Brain microvascular endothelial cell (primary cell): ENCODE measurements at regions not wholly inside any gene's neighbourhood (a gene's known extent, or its start where the extent isn't known, plus 50 kb on each side); places are given as distances from the start of the nearest gene placed in this dataset.

ENCODE experiments used
- DNase-seq: peaks from one replicate; pipeline ENCODE4 v3.0.0-alpha.2; 2020
- H3K27ac ChIP-seq: fragments of 250-450 bp; sonication (Bioruptor Pico); 2 replicates; pipeline ENCODE4 v1.5.1; 2020; ENCODE audit warnings: mild to moderate bottlenecking, moderate library complexity
- H3K27me3 ChIP-seq: fragments of 250-450 bp; sonication (Bioruptor Pico); replicated peaks from 2 replicates; pipeline ENCODE4 v1.5.1; 2020; ENCODE audit warnings: mild to moderate bottlenecking
- H3K36me3 ChIP-seq: fragments of 250-450 bp; sonication (Bioruptor Pico); replicated peaks from 2 replicates; pipeline ENCODE4 v1.5.1; 2020; ENCODE audit warnings: mild to moderate bottlenecking
- H3K4me3 ChIP-seq: 2 replicates; pipeline ENCODE4 v1.5.1; 2011; ENCODE audit warnings: low read depth, mild to moderate bottlenecking, control low read depth, low read length, moderate library complexity
- CTCF ChIP-seq: IDR thresholded peaks from 2 replicates; pipeline ENCODE4 v1.5.1; 2011; ENCODE audit warnings: low read depth, mild to moderate bottlenecking, moderate library complexity, low read length, control low read depth, inconsistent platforms; ENCODE audit errors: missing control alignments
- in situ Hi-C: cut with HindIII; loops from 2 replicates; pipeline ENCODE4 v1.10.0; 2017; ENCODE audit warnings: low sequenced_read_pairs, low pct_ligation_motif_present

GRCh38 chr12:24072302-24072701 is 122.8 kb upstream of the SOX5 start:
- DNase-seq, result no peak
- TF ChIP-seq CTCF, result no peak
- in situ Hi-C loops, result no loop called here

GRCh38 chr12:24071842-24072241 is 122.4 kb upstream of the SOX5 start:
- no peak for DNase-seq
- Histone ChIP-seq H3K27me3 (no peaks in the 10 kb centered on the region), H3K36me3 (no peaks in the 10 kb centered on the region), H3K4me3 (no peak overlapping the region), H3K27ac (no peak overlapping the region)
- in situ Hi-C loops, result no loop called here
- no peak for TF ChIP-seq CTCF

More at GRCh38 chr12:24072302-24072701, 122.8 kb upstream of the SOX5 start:
- H3K27ac ChIP-seq, result no peak overlapping the region
- H3K27me3 ChIP-seq, result no peaks in the 10 kb centered on the region
- no peak overlapping the region for H3K4me3 ChIP-seq
- no peaks in the 10 kb centered on the region for H3K36me3 ChIP-seq

- H3K4me3 ChIP-seq, result no peak overlapping the region
- no peak overlapping the region for H3K27ac ChIP-seq
- no peak for DNase-seq
- H3K36me3 ChIP-seq, result no peaks in the 10 kb centered on the region
- in situ Hi-C loops, result no loop called here
- H3K27me3 ChIP-seq, result no peaks in the 10 kb centered on the region
- no peak for TF ChIP-seq CTCF
Observed at GRCh38 chr12:24069532-24070395, 120.3 kb upstream of the SOX5 start.

- Histone ChIP-seq H3K36me3 (no peaks in the 10 kb centered on the region), H3K27me3 (no peaks in the 10 kb centered on the region), H3K27ac (no peak overlapping the region), H3K4me3 (no peak overlapping the region)
- TF ChIP-seq CTCF, result no peak
- in situ Hi-C loops, result no loop called here
- peak; percentile 77 for DNase-seq
Observed at GRCh38 chr12:24066865-24067264, 117.4 kb upstream of the SOX5 start.

GRCh38 chr12:24066097-24066496 is 116.6 kb upstream of the SOX5 start:
- TF ChIP-seq CTCF, result no peak
- Histone ChIP-seq H3K27me3 (no peaks in the 10 kb centered on the region), H3K36me3 (no peaks in the 10 kb centered on the region), H3K27ac (no peak overlapping the region), H3K4me3 (no peak overlapping the region)
- no peak for DNase-seq
- in situ Hi-C loops, result no loop called here
